K562 (cell line): ENCODE measurements at regions not wholly inside any gene's neighbourhood (a gene's known extent, or its start where the extent isn't known, plus 50 kb on each side); places are given as distances from the start of the nearest gene placed in this dataset.

Source experiments
- ARHGAP35 ChIP-seq: fragments of 450-650 bp; IDR thresholded peaks from 2 replicates; pipeline ENCODE4 v1.6.1; 2018; ENCODE audit not compliant: partially characterized antibody
- ARID3A ChIP-seq: IDR thresholded peaks from 2 replicates; pipeline ENCODE4 v1.6.1; 2012; ENCODE audit warnings: low read depth, low read length, improper control_type of control experiment, borderline replicate concordance
- ARNT ChIP-seq, 2 experiments: fragments of 450-650 bp; IDR thresholded peaks; 2 replicates each; pipeline ENCODE4 v1.6.1; 2016; ENCODE audit warnings: mild to moderate bottlenecking in 1 of 2
- CXXC5 ChIP-seq: fragments of 250-450 bp; sonication (Bioruptor Pico); IDR thresholded peaks from 2 replicates; pipeline ENCODE4 v1.8.0; 2022; ENCODE audit warnings: inconsistent platforms, mild to moderate bottlenecking, moderate library complexity
- FOXM1 ChIP-seq, 2 experiments: fragments of 450-650 bp in 1 of 2; sonication (generic) in 1 of 2; formaldehyde crosslinking in 1 of 2; IDR thresholded peaks; 2 replicates each; pipeline versions ENCODE4 v1.6.1 to v1.9.0; 2017 to 2022; ENCODE audit warnings: low read depth in 2 of 2, mild to moderate bottlenecking in 2 of 2, missing genetic modification reagents in 1 of 2, moderate library complexity in 1 of 2
- NR4A1 ChIP-seq, 2 experiments: fragments of 250-450 bp in 1 of 2; fragments of 450-650 bp in 1 of 2; sonication (Bioruptor Pico) in 1 of 2; IDR thresholded peaks; 2 replicates each; pipeline versions ENCODE4 v1.4.0 to v1.6.1; 2016 to 2020; ENCODE audit warnings: mild to moderate bottlenecking in 2 of 2, missing compliant biosample characterization in 1 of 2, missing genetic modification characterization in 1 of 2, moderate library complexity in 1 of 2
- SETDB1 ChIP-seq: IDR thresholded peaks from one replicate; pipeline ENCODE4 v1.6.1; 2012; ENCODE audit warnings: low read length, control low read depth, inconsistent platforms
- SMAD2 ChIP-seq: fragments of 150-350 bp; IDR thresholded peaks from 2 replicates; pipeline ENCODE4 v1.6.1; 2014; ENCODE audit warnings: low read depth, mild to moderate bottlenecking, low read length
- SMARCA5 ChIP-seq: fragments of 450-650 bp; IDR thresholded peaks from 2 replicates; pipeline ENCODE4 v1.6.1; 2016
- THRAP3 ChIP-seq: fragments of 450-650 bp; IDR thresholded peaks from 2 replicates; pipeline ENCODE4 v1.6.1; 2016; ENCODE audit warnings: mild to moderate bottlenecking, inconsistent platforms, borderline replicate concordance
- UBTF ChIP-seq, 2 experiments: IDR thresholded peaks; 2 replicates each; pipeline ENCODE4 v1.6.1; 2012; ENCODE audit warnings: improper control_type of control experiment in 2 of 2, low read depth in 2 of 2, low read length in 2 of 2, borderline replicate concordance in 1 of 2
- ZBTB49 ChIP-seq: sonication (generic); formaldehyde crosslinking; IDR thresholded peaks from 2 replicates; pipeline ENCODE4 v1.8.0; 2022; ENCODE audit warnings: missing genetic modification reagents, mild to moderate bottlenecking, borderline replicate concordance
- ZC3H8 ChIP-seq: fragments of 450-650 bp; IDR thresholded peaks from 2 replicates; pipeline ENCODE4 v1.6.1; 2017

GRCh38 chr12:93115198-93115601 lies 186.1 kb upstream of the EEA1 start (continued):
- no peak for TF ChIP-seq ZBTB49 (CRISPR knock-in tag)
- TF ChIP-seq SMARCA5 = no peak
- TF ChIP-seq FOXM1 (IDR thresholded peaks at IDR 0.05; ENCODE audit: low read depth) = peak; percentile 89
- no peak for TF ChIP-seq FOXM1 (CRISPR knock-in tag; IDR thresholded peaks at IDR 0.05; ENCODE audit: low read depth)
- TF ChIP-seq CXXC5 (CRISPR knock-in tag) = peak; percentile 94
- TF ChIP-seq SMAD2 = no peak
- TF ChIP-seq ARID3A = 0 out of 2 replicates have a peak, but pooled peaks have one; percentile 2
- no peak for TF ChIP-seq UBTF (IDR thresholded peaks at IDR 0.05; ENCODE audit: borderline replicate concordance in 1 of 2, low read depth in 2 of 2, low read length in 2 of 2)
- TF ChIP-seq ZC3H8 = no peak
- no peak for TF ChIP-seq NR4A1 (CRISPR knock-in tag; IDR thresholded peaks at IDR 0.05)
- TF ChIP-seq NR4A1 (tag; IDR thresholded peaks at IDR 0.05) = peak; percentile 20; the same call in 1 of the 2 replicates
- TF ChIP-seq THRAP3 = no peak
- TF ChIP-seq SETDB1 = no peak
- no peak for TF ChIP-seq ARHGAP35
- TF ChIP-seq ARNT (IDR thresholded peaks at IDR 0.05) = peak; percentile 78 to 82; a peak in 3 of 4 replicates
